Lung (tissue), 11 donors: ENCODE measurements at regions not wholly inside any gene's neighbourhood (a gene's known extent, or its start where the extent isn't known, plus 50 kb on each side); places are given as distances from the start of the nearest gene placed in this dataset.

ENCODE experiments used
- ATAC-seq: fragments of 200-7000 bp; cut with Tn5 transposase; one replicate; pipeline ENCODE4 v1.9.1; 2020; ENCODE audit warnings: moderate number of reproducible peaks; ENCODE audit not compliant: insufficient read depth, low FRiP score
- DNase-seq, 3 donors: peaks; one replicate each; pipeline ENCODE4 v3.0.0-alpha.2; 2013 to 2017
- H3K27ac ChIP-seq, 2 donors: one replicate each; pipeline ENCODE4 v1.5.1; 2013; ENCODE audit warnings: mild to moderate bottlenecking in 2 of 2, moderate library complexity in 2 of 2, control low read depth in 1 of 2, inconsistent platforms in 1 of 2, low read depth in 1 of 2, low read length in 1 of 2
- H3K27me3 ChIP-seq, 3 donors: one replicate each; pipeline ENCODE4 v1.5.1; 2013; ENCODE audit warnings: low read length in 2 of 3; ENCODE audit not compliant: control insufficient read depth in 3 of 3, insufficient read depth in 3 of 3
- H3K36me3 ChIP-seq, 4 donors: one replicate each; pipeline ENCODE4 v1.5.1; 2013; ENCODE audit warnings: low read length in 4 of 4, mild to moderate bottlenecking in 1 of 4, moderate library complexity in 1 of 4; ENCODE audit not compliant: control insufficient read depth in 4 of 4, insufficient read depth in 4 of 4
- H3K4me1 ChIP-seq, 5 donors: one replicate each; pipeline ENCODE4 v1.5.1; 2013; ENCODE audit warnings: low read length in 5 of 5, mild to moderate bottlenecking in 2 of 5, moderate library complexity in 1 of 5; ENCODE audit not compliant: control insufficient read depth in 5 of 5, insufficient read depth in 5 of 5
- H3K4me3 ChIP-seq: one replicate; pipeline ENCODE4 v1.5.1; 2013; ENCODE audit warnings: mild to moderate bottlenecking, control low read depth, moderate library complexity
- H3K9ac ChIP-seq, 2 donors: one replicate each; pipeline ENCODE4 v1.5.1; 2013; ENCODE audit warnings: low read length in 2 of 2, control low read depth in 1 of 2; ENCODE audit not compliant: insufficient read depth in 1 of 2
- H3K9me3 ChIP-seq, 4 donors: one replicate each; pipeline ENCODE4 v1.5.1; 2013; ENCODE audit warnings: low read length in 3 of 4, mild to moderate bottlenecking in 1 of 4, moderate library complexity in 1 of 4; ENCODE audit not compliant: control insufficient read depth in 4 of 4, insufficient read depth in 3 of 4
- WGBS, 2 donors: extraction: QIAGEN DNeasy Blood & Tissue Kit; methylation state at CpG; one replicate each; pipeline ENCODE4 v1.1.7; 2013; 5-methylcytosine and 5-hydroxymethylcytosine counted together
- TF ChIP-seq, protein P1 (sequence below): IDR thresholded peaks from 2 replicates; pipeline ENCODE4 v1.5.1; 2012; ENCODE audit warnings: mild to moderate bottlenecking; ENCODE audit errors: control extremely low read depth, extremely low read depth
- donor health status: control.
- donor health status: control.
- donor health status: Bipolar disorder and iron deficiency.
- donor health status: healthy.
- donor health status: DM: yes; HTN: yes; CAD: no.

GRCh38 chr16:86673956-86674453 lies 95.7 kb downstream of the FOXL1 start:
- H3K9ac ChIP-seq: no peak overlapping the region
- peaks cover 0 to 26% (median 6%) of the 10 kb centered on the region in 5 donors for H3K4me1 ChIP-seq
- H3K27me3 ChIP-seq: peaks cover 0 to 6% (median 2%) of the 10 kb centered on the region in 3 donors
- TF ChIP-seq, protein P1, sequence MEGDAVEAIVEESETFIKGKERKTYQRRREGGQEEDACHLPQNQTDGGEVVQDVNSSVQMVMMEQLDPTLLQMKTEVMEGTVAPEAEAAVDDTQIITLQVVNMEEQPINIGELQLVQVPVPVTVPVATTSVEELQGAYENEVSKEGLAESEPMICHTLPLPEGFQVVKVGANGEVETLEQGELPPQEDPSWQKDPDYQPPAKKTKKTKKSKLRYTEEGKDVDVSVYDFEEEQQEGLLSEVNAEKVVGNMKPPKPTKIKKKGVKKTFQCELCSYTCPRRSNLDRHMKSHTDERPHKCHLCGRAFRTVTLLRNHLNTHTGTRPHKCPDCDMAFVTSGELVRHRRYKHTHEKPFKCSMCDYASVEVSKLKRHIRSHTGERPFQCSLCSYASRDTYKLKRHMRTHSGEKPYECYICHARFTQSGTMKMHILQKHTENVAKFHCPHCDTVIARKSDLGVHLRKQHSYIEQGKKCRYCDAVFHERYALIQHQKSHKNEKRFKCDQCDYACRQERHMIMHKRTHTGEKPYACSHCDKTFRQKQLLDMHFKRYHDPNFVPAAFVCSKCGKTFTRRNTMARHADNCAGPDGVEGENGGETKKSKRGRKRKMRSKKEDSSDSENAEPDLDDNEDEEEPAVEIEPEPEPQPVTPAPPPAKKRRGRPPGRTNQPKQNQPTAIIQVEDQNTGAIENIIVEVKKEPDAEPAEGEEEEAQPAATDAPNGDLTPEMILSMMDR: no peak
- WGBS, 2 donors: 93 to 97% methylated on average over 3 of the region's 3 CpGs
- no peak overlapping the region for H3K27ac ChIP-seq
- no peak overlapping the region for H3K4me3 ChIP-seq
- H3K9me3 ChIP-seq: peaks cover 0 to 7% (median 0%) of the 10 kb centered on the region in 4 donors
- ATAC-seq (no peak), DNase-seq (no peak)
- H3K36me3 ChIP-seq: no peaks in the 10 kb centered on the region

DNA sequence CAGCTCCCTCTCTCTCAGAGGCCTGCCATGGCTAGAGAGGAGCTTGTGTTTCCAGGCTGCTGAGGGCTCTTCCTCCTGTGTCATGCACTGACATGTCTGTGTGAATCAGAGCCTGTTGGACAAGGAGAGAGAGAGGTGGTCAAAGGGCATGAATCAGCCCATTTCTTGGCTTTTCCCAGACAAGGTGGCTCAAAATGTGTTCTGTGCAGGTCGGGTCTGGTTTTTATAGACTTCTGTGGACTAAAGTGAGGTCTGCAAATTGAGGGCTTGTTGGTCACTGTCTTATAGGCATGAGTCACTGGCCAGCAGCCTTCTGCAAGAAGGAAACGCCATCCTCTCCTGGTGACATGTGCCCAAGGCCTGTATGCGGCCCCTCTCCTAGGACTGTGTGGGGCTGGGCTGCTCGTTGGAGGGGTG lies 97.9 kb downstream of the FOXL1 start:
- peaks cover 0 to 10% (median 0%) of the 10 kb centered on the region in 4 donors for H3K9me3 ChIP-seq
- no peak for ATAC-seq
- DNase-seq: no peak
- H3K4me1 ChIP-seq: peaks cover 0 to 26% (median 5%) of the 10 kb centered on the region in 5 donors
- no peak overlapping the region for H3K27ac ChIP-seq
- TF ChIP-seq, protein P1: no peak
- H3K4me3 ChIP-seq: no peak overlapping the region
- no peaks in the 10 kb centered on the region for H3K36me3 ChIP-seq
- H3K9ac ChIP-seq: no peak overlapping the region
- peaks cover 0 to 4% (median 2%) of the 10 kb centered on the region in 3 donors for H3K27me3 ChIP-seq
- 82 to 83% methylated on average over 4 of the region's 4 CpGs for WGBS, 2 donors

GRCh38 chr16:86679490-86679889 lies 101.1 kb downstream of the FOXL1 start:
- WGBS, 2 donors: 79 to 80% methylated on average over 2 of the region's 2 CpGs
- Histone ChIP-seq H3K27ac (no peak overlapping the region), H3K4me3 (no peak overlapping the region), H3K36me3 (no peaks in the 10 kb centered on the region), H3K9me3 (peaks cover 0 to 2% (median 0%) of the 10 kb centered on the region in 4 donors), H3K27me3 (no peaks in the 10 kb centered on the region), H3K9ac (no peak overlapping the region), H3K4me1 (peaks cover 0 to 19% (median 0%) of the 10 kb centered on the region in 5 donors)
- TF ChIP-seq, protein P1: no peak
- DNase-seq (no peak), ATAC-seq (no peak)

GRCh38 chr16:86680162-86680561 lies 101.8 kb downstream of the FOXL1 start:
- Histone ChIP-seq H3K9ac (no peak overlapping the region), H3K4me1 (peaks cover 0 to 19% (median 0%) of the 10 kb centered on the region in 5 donors), H3K27ac (no peak overlapping the region), H3K36me3 (no peaks in the 10 kb centered on the region), H3K9me3 (peaks cover 0 to 2% (median 0%) of the 10 kb centered on the region in 4 donors), H3K27me3 (no peaks in the 10 kb centered on the region), H3K4me3 (no peak overlapping the region)
- TF ChIP-seq, protein P1: no peak
- ATAC-seq (no peak), DNase-seq (peak in 2 of 3 donors; percentile 63 to 78)
- WGBS, 2 donors: 47 to 57% methylated on average over 5 of the region's 5 CpGs
